ENCODE measurements at regions not wholly inside any gene's neighbourhood (a gene's known extent, or its start where the extent isn't known, plus 50 kb on each side); places are given as distances from the start of the nearest gene placed in this dataset.
"Not testable (repeated sequence)": the region's sequence is repeated elsewhere in the genome, so short reads cannot be mapped to it uniquely, and the experiment has no call there.

DNA sequence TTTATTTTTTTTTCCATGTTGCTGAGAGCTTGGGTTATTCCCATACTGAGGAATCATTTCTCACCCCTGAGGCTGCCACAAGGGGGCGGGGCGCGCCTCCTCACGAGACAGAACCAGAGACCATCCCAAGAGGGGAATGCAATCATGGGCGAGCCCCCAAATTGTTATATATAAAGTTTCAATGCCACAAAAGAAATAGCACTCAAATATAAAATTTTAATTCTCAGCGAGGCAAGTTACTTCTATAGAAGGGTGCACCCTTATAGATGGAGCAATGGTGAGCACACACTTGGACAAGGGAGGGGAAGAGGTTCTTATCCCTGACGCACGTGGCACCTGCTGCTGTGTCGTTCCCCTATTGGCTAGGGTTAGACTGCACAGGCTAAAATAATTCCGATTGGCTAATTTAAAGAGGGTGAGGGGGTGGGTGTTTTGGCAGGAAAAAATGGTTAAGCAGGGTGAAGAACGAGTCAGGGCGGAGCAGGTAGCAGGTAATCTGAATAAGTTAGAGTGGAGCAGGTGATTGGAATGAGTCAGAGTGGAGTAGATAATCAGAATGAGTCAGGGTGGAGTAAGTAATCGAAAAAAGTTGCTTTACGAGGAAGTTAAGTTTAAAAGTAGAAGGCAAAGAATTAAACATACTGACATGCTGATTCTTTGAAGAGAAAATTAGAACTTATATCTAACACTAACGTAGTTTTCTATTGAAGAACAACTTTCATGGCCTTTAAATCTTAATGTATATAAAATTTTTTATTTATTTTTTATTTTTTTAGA is 177.5 kb downstream of the MTCL1 start:
- no peaks in the 10 kb centered on the region for H4K20me1 ChIP-seq (ENCODE audit: control insufficient read depth, extremely low read depth, insufficient read depth, low read length)
- H3K9ac ChIP-seq (ENCODE audit: control insufficient read depth, extremely low read depth, insufficient read depth, low read length): no peak overlapping the region
- no peaks in the 10 kb centered on the region for H3K36me3 ChIP-seq (ENCODE audit: control insufficient read depth in 2 of 2, extremely low read depth in 1 of 2, insufficient read depth in 2 of 2, low read length in 2 of 2)
- no peaks in the 10 kb centered on the region for H3K79me2 ChIP-seq (ENCODE audit: control insufficient read depth, insufficient read depth, low read length)
- H3K9me3 ChIP-seq (ENCODE audit: control insufficient read depth, low read depth, low read length): no peaks in the 10 kb centered on the region
- DNase-seq (ENCODE audit: low read depth, low spot score): no peak
- no peak overlapping the region for H2AFZ ChIP-seq (ENCODE audit: control insufficient read depth, low read length)
- H3K27ac ChIP-seq (ENCODE audit: control insufficient read depth, insufficient read depth, low read length): no peak overlapping the region
- no peak overlapping the region for H3K4me2 ChIP-seq (ENCODE audit: control insufficient read depth, extremely low read depth, insufficient read depth, low read depth, low read length)
- H3K9me1 ChIP-seq (ENCODE audit: control insufficient read depth, extremely low read depth, insufficient read depth, low read length): no peaks in the 10 kb centered on the region
- dilution Hi-C loops (cut with MboI; ENCODE audit: extremely low pct_ligation_motif_present, low sequenced_read_pairs): no loop called here
- no peaks in the 10 kb centered on the region for H3K27me3 ChIP-seq (ENCODE audit: control insufficient read depth, extremely low read depth, insufficient read depth, low read length)
- H3K4me3 ChIP-seq (ENCODE audit: control insufficient read depth in 2 of 3, extremely low read depth in 1 of 3, insufficient read depth in 2 of 3, low read depth in 1 of 3, low read length in 3 of 3): no peak overlapping the region
- no peaks in the 10 kb centered on the region for H3K4me1 ChIP-seq (ENCODE audit: control insufficient read depth, extremely low read depth, insufficient read depth, low read length)
- no peak for TF ChIP-seq EZH2 (IDR thresholded peaks at IDR 0.05; ENCODE audit: low read length)
- TF ChIP-seq, protein P1, sequence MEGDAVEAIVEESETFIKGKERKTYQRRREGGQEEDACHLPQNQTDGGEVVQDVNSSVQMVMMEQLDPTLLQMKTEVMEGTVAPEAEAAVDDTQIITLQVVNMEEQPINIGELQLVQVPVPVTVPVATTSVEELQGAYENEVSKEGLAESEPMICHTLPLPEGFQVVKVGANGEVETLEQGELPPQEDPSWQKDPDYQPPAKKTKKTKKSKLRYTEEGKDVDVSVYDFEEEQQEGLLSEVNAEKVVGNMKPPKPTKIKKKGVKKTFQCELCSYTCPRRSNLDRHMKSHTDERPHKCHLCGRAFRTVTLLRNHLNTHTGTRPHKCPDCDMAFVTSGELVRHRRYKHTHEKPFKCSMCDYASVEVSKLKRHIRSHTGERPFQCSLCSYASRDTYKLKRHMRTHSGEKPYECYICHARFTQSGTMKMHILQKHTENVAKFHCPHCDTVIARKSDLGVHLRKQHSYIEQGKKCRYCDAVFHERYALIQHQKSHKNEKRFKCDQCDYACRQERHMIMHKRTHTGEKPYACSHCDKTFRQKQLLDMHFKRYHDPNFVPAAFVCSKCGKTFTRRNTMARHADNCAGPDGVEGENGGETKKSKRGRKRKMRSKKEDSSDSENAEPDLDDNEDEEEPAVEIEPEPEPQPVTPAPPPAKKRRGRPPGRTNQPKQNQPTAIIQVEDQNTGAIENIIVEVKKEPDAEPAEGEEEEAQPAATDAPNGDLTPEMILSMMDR (optimal IDR thresholded peaks at IDR 0.05 in 1 of 3, IDR thresholded peaks at IDR 0.05 in 1 of 3, conservative IDR thresholded peaks at IDR 0.05 in 1 of 3; ENCODE audit: extremely low read depth in 1 of 3, insufficient read depth in 2 of 3, low read length in 3 of 3): no peak
- no peak for FAIRE-seq

DNA sequence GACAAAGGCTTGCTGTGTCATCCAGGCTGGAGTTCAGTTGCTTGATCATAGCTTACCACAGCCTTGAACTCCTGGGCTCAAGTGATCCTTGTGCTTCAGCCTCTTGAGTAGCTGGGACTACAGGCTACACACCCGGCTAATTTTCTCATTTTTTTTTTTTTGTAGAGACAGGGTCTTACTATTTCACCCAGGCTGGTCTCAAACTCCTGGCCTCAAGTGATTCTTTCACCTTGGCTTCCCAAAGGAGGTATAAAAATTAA is 178.0 kb downstream of the MTCL1 start:
- H3K9ac ChIP-seq (ENCODE audit: control insufficient read depth, extremely low read depth, insufficient read depth, low read length): no peak overlapping the region
- DNase-seq (ENCODE audit: low read depth, low spot score) (no peak), FAIRE-seq (no peak)
- no peak overlapping the region for H2AFZ ChIP-seq (ENCODE audit: control insufficient read depth, low read length)
- no peak overlapping the region for H3K4me2 ChIP-seq (ENCODE audit: control insufficient read depth, extremely low read depth, insufficient read depth, low read depth, low read length)
- H3K79me2 ChIP-seq (ENCODE audit: control insufficient read depth, insufficient read depth, low read length): no peaks in the 10 kb centered on the region
- no peaks in the 10 kb centered on the region for H3K4me1 ChIP-seq (ENCODE audit: control insufficient read depth, extremely low read depth, insufficient read depth, low read length)
- H3K36me3 ChIP-seq (ENCODE audit: control insufficient read depth in 2 of 2, extremely low read depth in 1 of 2, insufficient read depth in 2 of 2, low read length in 2 of 2): no peaks in the 10 kb centered on the region
- H3K9me1 ChIP-seq (ENCODE audit: control insufficient read depth, extremely low read depth, insufficient read depth, low read length): no peaks in the 10 kb centered on the region
- dilution Hi-C loops (cut with MboI; ENCODE audit: extremely low pct_ligation_motif_present, low sequenced_read_pairs): no loop called here
- H3K27me3 ChIP-seq (ENCODE audit: control insufficient read depth, extremely low read depth, insufficient read depth, low read length): no peaks in the 10 kb centered on the region
- H3K27ac ChIP-seq (ENCODE audit: control insufficient read depth, insufficient read depth, low read length): no peak overlapping the region
- no peaks in the 10 kb centered on the region for H3K9me3 ChIP-seq (ENCODE audit: control insufficient read depth, low read depth, low read length)
- no peak for TF ChIP-seq EZH2 (IDR thresholded peaks at IDR 0.05; ENCODE audit: low read length)
- TF ChIP-seq, protein P1 (optimal IDR thresholded peaks at IDR 0.05 in 1 of 3, IDR thresholded peaks at IDR 0.05 in 1 of 3, conservative IDR thresholded peaks at IDR 0.05 in 1 of 3; ENCODE audit: extremely low read depth in 1 of 3, insufficient read depth in 2 of 3, low read length in 3 of 3): no peak
- no peak overlapping the region for H3K4me3 ChIP-seq (ENCODE audit: control insufficient read depth in 2 of 3, extremely low read depth in 1 of 3, insufficient read depth in 2 of 3, low read depth in 1 of 3, low read length in 3 of 3)
- H4K20me1 ChIP-seq (ENCODE audit: control insufficient read depth, extremely low read depth, insufficient read depth, low read length): no peaks in the 10 kb centered on the region

DNA sequence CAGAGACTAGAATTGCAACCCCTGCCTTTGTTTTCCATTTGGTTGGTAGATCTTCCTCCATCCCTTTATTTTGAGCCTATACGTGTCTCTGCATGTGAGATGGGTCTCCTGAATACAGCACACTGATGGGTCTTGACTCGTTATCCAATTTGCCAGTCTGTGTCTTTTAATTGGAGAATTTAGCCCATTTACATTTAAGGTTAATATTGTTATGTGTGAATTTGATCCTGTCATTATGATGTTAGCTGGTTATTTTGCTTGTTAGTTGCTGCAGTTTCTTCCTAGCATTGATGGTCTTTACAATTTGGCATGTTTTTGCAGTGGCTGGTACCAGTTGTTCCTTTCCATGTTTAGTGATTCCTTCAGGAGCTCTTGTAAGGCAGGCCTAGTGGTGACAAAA is 182.5 kb downstream of the MTCL1 start:
- H3K27ac ChIP-seq (ENCODE audit: control insufficient read depth, insufficient read depth, low read length); H3K4me2 ChIP-seq (ENCODE audit: control insufficient read depth, extremely low read depth, insufficient read depth, low read depth, low read length); H3K36me3 ChIP-seq (ENCODE audit: control insufficient read depth in 2 of 2, extremely low read depth in 1 of 2, insufficient read depth in 2 of 2, low read length in 2 of 2); H2AFZ ChIP-seq (ENCODE audit: control insufficient read depth, low read length); H3K79me2 ChIP-seq (ENCODE audit: control insufficient read depth, insufficient read depth, low read length); H4K20me1 ChIP-seq (ENCODE audit: control insufficient read depth, extremely low read depth, insufficient read depth, low read length); H3K9me3 ChIP-seq (ENCODE audit: control insufficient read depth, low read depth, low read length); H3K9ac ChIP-seq (ENCODE audit: control insufficient read depth, extremely low read depth, insufficient read depth, low read length); H3K4me3 ChIP-seq (ENCODE audit: control insufficient read depth in 2 of 3, extremely low read depth in 1 of 3, insufficient read depth in 2 of 3, low read depth in 1 of 3, low read length in 3 of 3); H3K27me3 ChIP-seq (ENCODE audit: control insufficient read depth, extremely low read depth, insufficient read depth, low read length); H3K9me1 ChIP-seq (ENCODE audit: control insufficient read depth, extremely low read depth, insufficient read depth, low read length); DNase-seq (ENCODE audit: low read depth, low spot score); dilution Hi-C loops (cut with MboI; ENCODE audit: extremely low pct_ligation_motif_present, low sequenced_read_pairs); FAIRE-seq: not testable (repeated sequence)
- H3K4me1 ChIP-seq (ENCODE audit: control insufficient read depth, extremely low read depth, insufficient read depth, low read length): peaks cover 17% of the 10 kb centered on the region
